HG02840 (cell line): ENCODE measurements at regions not wholly inside any gene's neighbourhood (a gene's known extent, or its start where the extent isn't known, plus 50 kb on each side); places are given as distances from the start of the nearest gene placed in this dataset.
"Not testable (repeated sequence)": the region's sequence is repeated elsewhere in the genome, so short reads cannot be mapped to it uniquely, and the experiment has no call there.

Experiments
- ATAC-seq: cut with Tn5 transposase; IDR thresholded peaks from one replicate; pipeline ENCODE4 v1.9.1; 2021; ENCODE audit warnings: mild to moderate bottlenecking, moderate library complexity, moderate number of reproducible peaks; ENCODE audit not compliant: unreplicated experiment, low FRiP score

- ATAC-seq = no peak
These were observed 213.3 kb downstream of the PCSK1 start for GRCh38 chr5:96219580-96220281.

GRCh38 chr5:96218653-96219052 lies 214.4 kb downstream of the PCSK1 start:
- no peak for ATAC-seq

GRCh38 chr5:96214442-96215197 lies 218.4 kb downstream of the PCSK1 start:
- ATAC-seq = no peak

- ATAC-seq = no peak
These were observed 223.2 kb downstream of the PCSK1 start for GRCh38 chr5:96209829-96210228.

GRCh38 chr5:96207420-96207819 lies 225.6 kb downstream of the PCSK1 start:
- ATAC-seq = no peak

GRCh38 chr5:96203761-96204160 lies 229.3 kb downstream of the PCSK1 start:
- no peak for ATAC-seq

- ATAC-seq = no peak
These were observed 231.5 kb downstream of the PCSK1 start for GRCh38 chr5:96201503-96201902.

- no peak for ATAC-seq
These were observed 232.4 kb downstream of the PCSK1 start for GRCh38 chr5:96200641-96201040.

GRCh38 chr5:96199713-96200183 lies 233.3 kb downstream of the PCSK1 start:
- ATAC-seq = no peak

GRCh38 chr5:96198356-96199058 lies 234.5 kb downstream of the PCSK1 start:
- ATAC-seq = no peak

GRCh38 chr5:96197767-96198166 lies 235.3 kb downstream of the PCSK1 start:
- not testable (repeated sequence) for ATAC-seq

- ATAC-seq = no peak
These were observed 235.7 kb upstream of the ELL2 start for GRCh38 chr5:96197347-96197746.

- ATAC-seq = no peak
These were observed 235.2 kb upstream of the ELL2 start for GRCh38 chr5:96196890-96197289.

GRCh38 chr5:96196407-96196806 lies 234.8 kb upstream of the ELL2 start:
- ATAC-seq = no peak

GRCh38 chr5:96195123-96195522 lies 233.5 kb upstream of the ELL2 start:
- ATAC-seq = no peak

- ATAC-seq = no peak
These were observed 232.9 kb upstream of the ELL2 start for GRCh38 chr5:96194593-96194992.

GRCh38 chr5:96193946-96194345 lies 232.3 kb upstream of the ELL2 start:
- no peak for ATAC-seq

- ATAC-seq = no peak
These were observed 228.3 kb upstream of the ELL2 start for GRCh38 chr5:96189987-96190386.

- ATAC-seq = no peak
These were observed 227.6 kb upstream of the ELL2 start for GRCh38 chr5:96189028-96189826.

- ATAC-seq = no peak
These were observed 225.8 kb upstream of the ELL2 start for GRCh38 chr5:96187309-96188027.
